GM12865 (cell line): ENCODE measurements at regions not wholly inside any gene's neighbourhood (a gene's known extent, or its start where the extent isn't known, plus 50 kb on each side); places are given as distances from the start of the nearest gene placed in this dataset.

Source experiments
- DNase-seq: peaks from one replicate; pipeline ENCODE4 v3.0.0; 2010; ENCODE audit warnings: low read depth
- H3K4me3 ChIP-seq: 2 replicates; pipeline ENCODE4 v1.5.1; 2011; ENCODE audit warnings: mild to moderate bottlenecking, low read depth, low read length, control low read depth
- CTCF ChIP-seq: IDR thresholded peaks from 2 replicates; pipeline ENCODE4 v1.5.1; 2011; ENCODE audit warnings: low read length, control low read depth, low read depth, inconsistent platforms; ENCODE audit not compliant: insufficient read depth; ENCODE audit errors: missing control alignments

- DNase-seq: no peak
- H3K4me3 ChIP-seq: no peak overlapping the region
- no peak for TF ChIP-seq CTCF
These were observed 876.6 kb downstream of the TUSC7 start for GRCh38 chr3:117586161-117586560.

- H3K4me3 ChIP-seq: no peak overlapping the region
- no peak for DNase-seq
- TF ChIP-seq CTCF: no peak
These were observed 877.8 kb downstream of the TUSC7 start for GRCh38 chr3:117587416-117587815.

GRCh38 chr3:117589454-117589853 is 879.9 kb downstream of the TUSC7 start:
- DNase-seq: no peak
- no peak for TF ChIP-seq CTCF
- no peak overlapping the region for H3K4me3 ChIP-seq

GRCh38 chr3:117595615-117596014 is 886.0 kb downstream of the TUSC7 start:
- no peak for TF ChIP-seq CTCF
- DNase-seq: no peak
- H3K4me3 ChIP-seq: no peak overlapping the region

GRCh38 chr3:117596503-117596902 is 886.9 kb downstream of the TUSC7 start:
- no peak overlapping the region for H3K4me3 ChIP-seq
- no peak for DNase-seq
- TF ChIP-seq CTCF: no peak

- no peak for DNase-seq
- no peak for TF ChIP-seq CTCF
- H3K4me3 ChIP-seq: no peak overlapping the region
These were observed 888.3 kb downstream of the TUSC7 start for GRCh38 chr3:117597865-117598264.

- peak; percentile 30 for DNase-seq
These were observed 890.5 kb downstream of the TUSC7 start for GRCh38 chr3:117600112-117600511.

More at GRCh38 chr3:117600112-117600511, 890.5 kb downstream of the TUSC7 start:
- H3K4me3 ChIP-seq: no peak overlapping the region
- TF ChIP-seq CTCF: no peak
